GM19238 (cell line): ENCODE measurements at regions not wholly inside any gene's neighbourhood (a gene's known extent, or its start where the extent isn't known, plus 50 kb on each side); places are given as distances from the start of the nearest gene placed in this dataset.
A peak's percentile ranks its signal among the peaks of the same experiment; 100 is the strongest.

Experiments used
- DNase-seq: peaks from one replicate; pipeline ENCODE4 v3.0.0; 2011; ENCODE audit warnings: low spot score; ENCODE audit not compliant: insufficient read length

GRCh38 chr14:71733210-71733883, 198.9 kb upstream of the RGS6 start:
- DNase-seq = no peak

- DNase-seq = no peak
Observed at GRCh38 chr14:71734076-71734475, 198.2 kb upstream of the RGS6 start.

GRCh38 chr14:71734885-71735284, 197.3 kb upstream of the RGS6 start:
- DNase-seq = no peak

DNA sequence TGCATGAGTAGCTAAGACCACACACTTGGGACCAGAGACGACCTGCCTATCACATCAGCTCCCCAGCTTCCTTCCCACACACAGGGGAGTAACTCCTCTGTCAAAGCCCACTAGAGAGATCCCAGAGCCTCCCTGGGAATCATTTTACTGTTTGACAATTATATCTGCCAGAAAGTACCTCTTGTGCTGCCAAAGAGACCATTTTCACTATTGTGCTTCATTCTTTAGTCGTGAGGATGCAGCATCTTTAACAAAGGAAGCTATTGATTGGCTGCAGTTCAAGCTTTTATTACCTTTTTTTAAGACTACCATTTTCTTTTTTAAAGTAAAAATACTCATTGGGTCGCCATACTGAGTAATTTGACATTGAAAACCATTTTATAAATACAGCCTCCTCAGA, 194.5 kb upstream of the RGS6 start:
- no peak for DNase-seq

GRCh38 chr14:71739273-71739990, 192.8 kb upstream of the RGS6 start:
- DNase-seq = no peak

GRCh38 chr14:71741241-71741640, 191.0 kb upstream of the RGS6 start:
- DNase-seq = no peak

DNA sequence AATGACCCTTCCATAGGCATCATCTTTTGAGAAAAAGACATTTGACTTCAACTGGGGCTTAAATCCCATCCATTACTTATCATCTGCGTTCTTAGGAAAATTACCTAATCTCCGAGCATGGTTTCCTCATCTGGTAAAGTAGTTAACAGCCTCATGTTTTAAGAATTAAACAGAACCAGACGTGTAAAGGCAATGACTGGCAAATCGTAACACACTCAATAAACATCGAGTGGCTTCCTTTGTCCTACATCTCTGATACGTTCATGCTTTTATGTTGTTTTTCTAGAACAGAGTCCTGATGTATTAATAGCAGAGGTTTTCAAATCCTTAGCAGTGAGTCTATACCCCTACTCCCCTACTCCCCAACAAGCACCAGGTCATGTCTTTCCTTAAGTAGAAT, 189.7 kb upstream of the RGS6 start:
- DNase-seq = no peak

DNA sequence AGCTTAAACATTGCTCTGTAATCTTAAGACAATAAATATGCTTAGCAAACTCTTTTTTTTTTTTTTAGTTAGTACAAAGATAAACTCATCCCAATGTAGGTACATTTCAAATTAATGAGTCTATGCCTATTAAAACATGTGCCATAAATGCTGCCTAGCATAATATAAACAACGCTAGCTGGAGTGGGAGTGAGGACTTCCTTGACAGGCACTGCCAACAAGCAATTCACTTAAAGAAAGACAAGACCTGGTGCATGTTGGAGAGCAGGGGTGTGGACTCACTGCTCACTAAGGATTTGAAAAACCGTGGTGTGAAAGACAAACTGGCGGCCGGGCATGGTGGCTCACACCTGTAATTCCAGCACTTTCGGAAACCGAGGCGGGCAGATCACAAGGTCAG, 187.2 kb upstream of the RGS6 start:
- no peak for DNase-seq

GRCh38 chr14:71748196-71748595, 184.0 kb upstream of the RGS6 start:
- DNase-seq = no peak

- no peak for DNase-seq
Observed at GRCh38 chr14:71749613-71750238, 182.5 kb upstream of the RGS6 start.

GRCh38 chr14:71751264-71751663, 181.0 kb upstream of the RGS6 start:
- no peak for DNase-seq

GRCh38 chr14:71752111-71752738, 180.0 kb upstream of the RGS6 start:
- no peak for DNase-seq

DNA sequence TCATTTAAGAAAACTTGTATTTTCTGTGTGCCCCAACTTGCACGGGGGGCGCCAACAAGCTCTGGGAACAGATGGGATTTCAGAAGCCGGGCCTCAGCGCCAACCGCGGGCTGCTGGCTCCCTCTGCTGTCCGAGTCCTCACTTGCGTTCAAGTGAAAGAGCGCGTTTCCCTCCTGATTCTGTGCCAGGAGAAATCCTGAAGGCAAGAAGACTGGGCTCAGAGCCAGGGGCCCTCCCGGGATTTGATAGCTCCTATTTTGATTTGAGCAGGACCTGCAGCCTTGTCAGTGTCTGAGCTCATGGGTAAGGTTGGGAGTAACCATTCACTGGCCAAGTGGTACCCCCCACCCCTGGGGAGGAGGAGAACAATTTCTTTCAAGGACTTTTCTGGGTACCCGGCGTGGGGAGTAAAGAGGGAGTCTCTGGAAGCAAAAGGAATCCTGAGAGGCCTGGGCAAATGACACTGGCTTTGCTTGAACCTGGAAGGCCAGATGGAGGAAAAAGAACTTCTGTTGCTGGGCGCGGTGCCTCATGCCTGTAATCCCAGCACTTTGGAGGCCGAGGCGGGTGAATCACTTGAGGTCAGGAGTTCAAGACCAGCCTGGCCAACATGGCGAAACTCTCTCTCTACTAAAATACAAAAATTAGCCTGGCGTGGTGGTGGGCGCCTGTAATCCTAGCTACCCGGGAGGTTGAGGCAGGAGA, 179.0 kb upstream of the RGS6 start:
- DNase-seq = peak; percentile 67

DNA sequence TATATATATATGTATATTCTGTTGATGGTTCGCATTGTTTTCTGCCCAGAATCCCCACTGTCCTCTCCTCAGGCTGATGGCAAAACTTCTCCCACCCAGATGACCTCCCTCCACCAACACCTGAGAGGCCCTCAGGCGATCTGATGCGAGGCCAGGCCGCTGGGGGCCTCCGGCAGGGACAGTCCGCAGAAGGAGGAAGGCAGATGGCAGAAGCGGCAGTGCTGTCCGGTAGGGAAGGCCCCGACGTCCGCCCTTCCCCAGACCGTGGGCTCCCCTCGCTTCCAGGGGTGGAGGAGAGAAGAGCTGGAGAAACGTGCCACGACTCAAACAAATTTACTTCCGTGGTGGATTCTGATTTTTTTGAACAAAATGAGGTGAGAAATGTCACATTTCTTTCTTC, 178.3 kb upstream of the RGS6 start:
- no peak for DNase-seq

GRCh38 chr14:71754422-71755095, 177.7 kb upstream of the RGS6 start:
- DNase-seq = no peak

DNA sequence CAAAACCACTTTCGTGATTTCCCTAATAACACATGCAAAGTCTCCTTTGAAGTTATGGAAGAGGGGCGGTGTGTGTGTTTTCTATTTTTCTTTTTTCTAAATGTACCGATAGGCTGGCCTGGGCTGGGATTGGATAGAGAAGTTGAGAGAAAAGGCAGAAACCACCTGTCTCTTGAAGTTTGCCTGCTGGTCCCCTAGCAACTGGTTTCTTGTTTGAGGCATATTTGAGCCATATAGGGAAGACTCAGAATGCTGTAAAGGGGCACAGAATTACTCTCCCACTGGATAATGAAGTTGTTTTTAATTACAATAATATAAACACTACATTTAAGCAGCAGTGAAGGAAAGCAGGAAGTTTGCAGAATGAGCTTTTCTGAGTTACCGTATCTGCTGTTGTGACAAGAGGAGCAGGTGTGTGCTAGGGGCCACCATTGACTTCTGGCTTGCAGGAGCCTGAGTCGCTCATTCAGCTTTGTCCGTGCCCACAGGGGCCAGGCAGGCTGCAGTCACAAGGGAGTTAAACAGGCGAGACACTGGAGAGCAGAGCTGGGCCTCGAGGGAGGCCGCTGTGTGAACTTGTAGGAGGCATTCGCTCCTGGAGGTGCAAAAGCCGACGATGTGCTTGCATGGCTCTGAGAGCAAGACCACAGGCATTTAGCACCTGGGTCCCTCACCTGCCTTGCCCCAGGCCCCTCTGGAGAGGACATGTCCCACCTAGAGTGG, 173.8 kb upstream of the RGS6 start:
- DNase-seq = no peak

DNA sequence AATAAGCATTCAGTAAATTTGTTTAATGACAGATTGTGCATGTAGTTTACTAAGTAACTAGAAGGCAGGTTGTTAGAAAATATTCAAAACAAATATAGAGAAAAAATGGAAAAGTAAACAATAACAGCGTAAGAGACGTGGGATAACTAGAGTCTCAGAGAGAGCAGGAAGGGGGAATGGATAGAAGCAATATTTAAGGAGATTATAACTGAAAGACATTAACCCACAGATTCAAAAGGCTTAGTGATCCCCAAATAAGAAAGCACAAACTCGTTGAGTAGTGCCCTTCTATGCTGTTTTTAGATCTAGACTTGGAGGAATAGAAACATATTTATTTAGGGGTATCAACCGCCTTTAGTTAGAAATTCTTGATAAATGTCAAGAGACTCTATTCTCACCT, 169.7 kb upstream of the RGS6 start:
- no peak for DNase-seq

- no peak for DNase-seq
Observed at GRCh38 chr14:71764701-71765382, 167.4 kb upstream of the RGS6 start.

GRCh38 chr14:71765505-71765904, 166.7 kb upstream of the RGS6 start:
- DNase-seq = no peak

DNA sequence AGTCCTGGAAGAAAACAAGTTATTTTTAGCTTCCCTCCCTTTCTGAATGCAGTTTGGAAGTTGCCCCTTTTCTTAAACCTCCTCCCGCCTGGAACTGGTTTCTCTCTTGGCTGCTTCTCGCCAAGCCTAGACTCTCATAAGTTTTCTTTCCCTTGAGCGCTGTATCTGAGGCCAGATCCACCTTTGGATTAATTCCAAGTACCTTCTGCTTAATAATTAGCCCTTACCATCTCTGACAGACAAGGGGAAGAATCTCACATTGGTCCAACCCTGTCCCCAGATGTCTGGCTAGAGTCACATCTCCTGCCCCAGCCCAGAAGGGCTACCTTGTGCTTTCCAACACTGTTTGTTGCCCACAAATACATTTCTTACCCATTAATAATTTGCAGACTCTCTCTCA, 161.8 kb upstream of the RGS6 start:
- DNase-seq = no peak
